ENCODE measurements at regions not wholly inside any gene's neighbourhood (a gene's known extent, or its start where the extent isn't known, plus 50 kb on each side); places are given as distances from the start of the nearest gene placed in this dataset.
A peak's percentile ranks its signal among the peaks of the same experiment; 100 is the strongest.

DNA sequence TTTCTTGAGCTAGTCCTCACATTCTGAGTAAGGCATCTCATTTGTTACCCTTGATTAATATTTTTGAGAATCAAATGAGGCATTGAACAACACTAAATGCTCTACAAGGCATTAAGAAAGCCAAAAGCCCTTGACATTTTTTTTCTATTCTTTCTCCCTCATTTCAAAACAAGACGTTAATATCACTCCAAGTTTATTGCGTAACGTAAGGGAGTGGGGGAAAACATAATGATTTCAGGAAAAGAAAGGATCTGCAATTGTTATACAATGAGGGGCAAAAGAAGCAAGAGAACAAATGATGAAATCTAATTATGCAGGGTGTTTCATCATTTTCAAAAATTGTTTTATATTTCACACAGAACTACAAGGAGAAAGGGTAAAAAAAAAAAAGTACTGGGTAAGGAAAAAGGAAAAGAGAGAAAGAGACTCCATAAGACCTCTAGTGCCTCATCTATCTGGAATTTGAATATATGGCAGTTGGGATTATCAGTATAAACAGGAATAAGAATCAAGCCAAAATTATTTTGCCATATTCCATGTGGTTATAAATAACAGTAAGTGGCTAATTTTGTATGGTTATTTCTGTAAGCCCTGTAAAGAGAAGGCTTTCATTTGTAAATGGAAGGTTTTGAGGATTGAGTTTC, 163.0 kb downstream of the ABCA8 start:
- no peaks in the 10 kb centered on the region for H3K9me3 ChIP-seq
- H3K27me3 ChIP-seq: no peaks in the 10 kb centered on the region
- H3K27ac ChIP-seq: peak overlapping the region in 1 of 4 donors; percentile 61
- no peak overlapping the region for H3K4me3 ChIP-seq
- peaks cover 0 to 10% (median 0%) of the 10 kb centered on the region in 4 donors for H3K4me1 ChIP-seq
- H3K36me3 ChIP-seq: no peaks in the 10 kb centered on the region
- no peak for DNase-seq
- no peak for TF ChIP-seq POLR2A (IDR thresholded peaks at IDR 0.05)
- TF ChIP-seq, protein P1, sequence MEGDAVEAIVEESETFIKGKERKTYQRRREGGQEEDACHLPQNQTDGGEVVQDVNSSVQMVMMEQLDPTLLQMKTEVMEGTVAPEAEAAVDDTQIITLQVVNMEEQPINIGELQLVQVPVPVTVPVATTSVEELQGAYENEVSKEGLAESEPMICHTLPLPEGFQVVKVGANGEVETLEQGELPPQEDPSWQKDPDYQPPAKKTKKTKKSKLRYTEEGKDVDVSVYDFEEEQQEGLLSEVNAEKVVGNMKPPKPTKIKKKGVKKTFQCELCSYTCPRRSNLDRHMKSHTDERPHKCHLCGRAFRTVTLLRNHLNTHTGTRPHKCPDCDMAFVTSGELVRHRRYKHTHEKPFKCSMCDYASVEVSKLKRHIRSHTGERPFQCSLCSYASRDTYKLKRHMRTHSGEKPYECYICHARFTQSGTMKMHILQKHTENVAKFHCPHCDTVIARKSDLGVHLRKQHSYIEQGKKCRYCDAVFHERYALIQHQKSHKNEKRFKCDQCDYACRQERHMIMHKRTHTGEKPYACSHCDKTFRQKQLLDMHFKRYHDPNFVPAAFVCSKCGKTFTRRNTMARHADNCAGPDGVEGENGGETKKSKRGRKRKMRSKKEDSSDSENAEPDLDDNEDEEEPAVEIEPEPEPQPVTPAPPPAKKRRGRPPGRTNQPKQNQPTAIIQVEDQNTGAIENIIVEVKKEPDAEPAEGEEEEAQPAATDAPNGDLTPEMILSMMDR (IDR thresholded peaks at IDR 0.05): no peak

DNA sequence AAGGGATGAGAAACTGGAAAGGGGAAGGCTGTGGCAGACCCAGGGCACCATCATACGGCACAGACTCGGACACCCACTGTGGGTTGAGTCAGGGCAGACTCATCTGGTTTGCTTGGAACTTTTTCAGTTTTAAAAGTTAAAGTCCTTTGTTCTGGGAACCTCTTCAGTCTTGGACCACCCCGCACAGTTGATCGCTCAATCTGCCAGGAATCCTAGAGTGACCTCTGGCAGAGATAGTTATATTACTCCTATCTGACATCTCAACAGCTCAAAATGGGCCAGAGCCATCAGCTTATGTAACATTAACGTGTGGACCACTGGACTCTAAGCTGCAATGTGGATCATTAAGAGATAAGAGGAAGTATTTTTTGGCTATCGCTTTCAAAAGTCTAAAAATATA, 164.3 kb downstream of the ABCA8 start:
- peak overlapping the region in 1 of 4 donors; percentile 28 for H3K27ac ChIP-seq
- TF ChIP-seq POLR2A (IDR thresholded peaks at IDR 0.05): no peak
- TF ChIP-seq, protein P1 (IDR thresholded peaks at IDR 0.05): no peak
- H3K4me3 ChIP-seq: no peak overlapping the region
- H3K36me3 ChIP-seq: no peaks in the 10 kb centered on the region
- H3K4me1 ChIP-seq: peaks cover 0 to 10% (median 0%) of the 10 kb centered on the region in 4 donors
- no peaks in the 10 kb centered on the region for H3K9me3 ChIP-seq
- H3K27me3 ChIP-seq: no peaks in the 10 kb centered on the region
- no peak for DNase-seq

DNA sequence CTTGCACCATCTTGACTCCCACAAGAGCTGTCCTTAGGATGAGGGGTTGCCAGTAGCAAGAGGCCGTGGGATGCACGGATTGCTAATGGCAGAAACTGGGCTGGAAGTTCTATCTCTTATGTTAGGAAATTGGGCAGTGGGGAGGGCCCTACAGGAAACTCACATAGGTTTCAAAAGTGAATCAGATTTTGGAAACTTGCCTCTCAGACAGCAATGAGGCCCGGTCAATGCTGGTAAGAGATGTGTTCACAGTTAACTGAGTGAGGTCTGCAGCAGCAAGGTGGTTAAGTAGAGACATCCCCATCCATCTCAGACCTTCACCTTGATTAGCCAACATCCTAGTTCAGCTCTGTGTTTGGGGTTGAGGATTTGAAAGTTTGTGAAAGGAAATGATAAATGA, 164.7 kb downstream of the ABCA8 start:
- H3K4me3 ChIP-seq: no peak overlapping the region
- peaks cover 0 to 10% (median 0%) of the 10 kb centered on the region in 4 donors for H3K4me1 ChIP-seq
- peak overlapping the region in 1 of 4 donors; percentile 28 for H3K27ac ChIP-seq
- no peaks in the 10 kb centered on the region for H3K9me3 ChIP-seq
- no peaks in the 10 kb centered on the region for H3K27me3 ChIP-seq
- no peaks in the 10 kb centered on the region for H3K36me3 ChIP-seq
- DNase-seq: no peak
- TF ChIP-seq, protein P1 (IDR thresholded peaks at IDR 0.05): no peak
- no peak for TF ChIP-seq POLR2A (IDR thresholded peaks at IDR 0.05)

DNA sequence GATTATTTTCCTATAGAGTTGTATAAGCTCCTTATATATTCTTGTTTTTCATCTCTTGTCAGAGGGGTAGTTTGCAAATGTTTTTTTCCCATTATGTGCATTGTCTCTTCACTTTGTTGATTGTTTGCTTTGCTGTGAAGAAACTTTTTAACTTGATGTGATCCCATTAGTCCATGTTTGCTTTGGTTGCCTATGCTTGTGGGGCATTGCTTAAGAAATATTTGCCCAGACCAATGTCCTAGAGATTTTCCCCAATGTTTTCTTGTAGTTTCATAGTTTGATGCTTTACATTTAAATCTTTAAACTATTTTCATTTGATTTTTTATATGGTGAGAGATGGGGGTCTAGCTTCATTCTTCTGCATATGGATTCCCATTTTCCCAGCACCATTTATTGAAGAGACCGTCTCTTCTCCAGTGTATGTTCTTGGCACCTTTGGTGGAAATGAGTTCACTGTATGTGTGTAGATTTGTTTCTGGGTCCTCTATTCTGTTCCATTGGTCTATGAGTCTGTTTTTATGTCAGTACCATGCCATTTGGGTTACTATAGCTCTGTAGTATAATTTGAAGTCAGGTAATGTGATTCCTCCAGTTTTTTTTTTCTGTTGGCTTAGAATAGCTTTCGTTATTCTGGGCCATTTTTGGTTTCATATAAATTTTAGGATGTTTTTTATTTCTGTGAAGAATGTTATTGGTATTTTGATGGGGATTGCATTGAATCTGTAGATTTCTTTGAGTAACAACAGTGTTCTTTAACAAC, 165.8 kb downstream of the ABCA8 start:
- H3K9me3 ChIP-seq: no peaks in the 10 kb centered on the region
- H3K27me3 ChIP-seq: no peaks in the 10 kb centered on the region
- H3K27ac ChIP-seq: no peak overlapping the region
- H3K4me1 ChIP-seq: peaks cover 0 to 4% (median 0%) of the 10 kb centered on the region in 4 donors
- no peaks in the 10 kb centered on the region for H3K36me3 ChIP-seq
- no peak for DNase-seq
- no peak overlapping the region for H3K4me3 ChIP-seq
- TF ChIP-seq, protein P1 (IDR thresholded peaks at IDR 0.05): no peak
- no peak for TF ChIP-seq POLR2A (IDR thresholded peaks at IDR 0.05)

DNA sequence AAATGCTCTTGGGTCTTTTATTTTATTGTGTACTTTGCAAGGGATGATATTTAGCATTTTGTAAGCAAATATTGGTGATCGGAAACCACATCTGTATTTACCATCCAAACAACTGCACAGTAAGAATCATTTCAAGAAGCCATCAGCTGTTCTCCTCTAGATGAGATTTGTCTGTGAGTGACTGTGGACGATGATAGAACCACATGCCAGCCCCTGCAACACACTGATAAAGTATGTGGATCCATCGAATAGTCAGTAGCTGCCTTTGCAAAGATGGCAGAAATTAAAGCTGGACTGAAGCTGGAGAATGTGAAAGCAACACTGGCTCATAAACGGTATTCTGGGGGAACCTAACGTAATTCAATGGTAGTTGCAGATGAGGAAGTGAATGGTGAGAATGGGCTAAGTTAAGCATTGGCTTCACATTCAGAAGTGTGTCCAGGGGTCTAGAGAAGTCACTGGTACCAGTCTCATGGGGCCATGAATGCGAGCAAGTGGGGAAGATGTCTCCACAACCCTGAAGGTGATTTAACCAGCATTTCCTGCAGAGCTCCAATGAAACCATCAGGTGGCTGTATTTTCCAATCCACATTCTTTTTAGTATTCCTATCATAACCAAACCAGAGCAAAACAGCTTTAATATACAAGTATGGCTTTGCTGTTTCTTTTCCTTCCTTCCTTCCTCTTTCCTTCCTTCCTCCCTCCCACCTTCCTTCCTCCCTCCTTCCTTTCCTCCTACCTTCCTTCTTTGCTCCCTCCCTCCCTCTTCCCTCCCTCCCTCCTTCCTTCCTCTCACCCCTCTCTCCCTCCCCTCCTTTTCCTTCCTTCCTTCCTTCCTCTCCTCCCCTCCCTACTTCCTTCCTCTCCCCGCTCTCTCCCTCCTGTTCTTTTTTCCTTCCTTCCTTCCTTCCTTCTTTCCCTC, 169.4 kb downstream of the ABCA8 start:
- TF ChIP-seq, protein P1 (IDR thresholded peaks at IDR 0.05): no peak
- TF ChIP-seq POLR2A (IDR thresholded peaks at IDR 0.05): no peak
- H3K27ac ChIP-seq: no peak overlapping the region
- H3K9me3 ChIP-seq: no peaks in the 10 kb centered on the region
- no peaks in the 10 kb centered on the region for H3K36me3 ChIP-seq
- H3K27me3 ChIP-seq: no peaks in the 10 kb centered on the region
- H3K4me1 ChIP-seq: no peaks in the 10 kb centered on the region
- no peak for DNase-seq
- no peak overlapping the region for H3K4me3 ChIP-seq
